Lower leg skin (tissue), 4 donors: ENCODE measurements at regions not wholly inside any gene's neighbourhood (a gene's known extent, or its start where the extent isn't known, plus 50 kb on each side); places are given as distances from the start of the nearest gene placed in this dataset.

ENCODE experiments used
- DNase-seq, 2 donors: peaks; one replicate each; pipeline ENCODE4 v3.0.0-alpha.2; 2019; ENCODE audit warnings: low spot score in 2 of 2
- H3K4me3 ChIP-seq: fragments of 200-600 bp; sonication (generic); 2 replicates; pipeline ENCODE4 v1.5.1; 2017; ENCODE audit warnings: mild to moderate bottlenecking, low read depth; ENCODE audit not compliant: poor library complexity, severe bottlenecking
- POLR2A ChIP-seq, 2 donors: fragments of 450-650 bp; IDR thresholded peaks; one replicate each; pipeline ENCODE4 v1.6.1; 2016 to 2017; ENCODE audit warnings: antibody characterized with exemption in 2 of 2, mild to moderate bottlenecking in 1 of 2, moderate library complexity in 1 of 2
- WGBS, 2 donors: methylation state at CpG; one replicate each; pipeline ENCODE4 v1.1.5; 2018; 5-methylcytosine and 5-hydroxymethylcytosine counted together
- intact Hi-C: fragments of 100-400 bp; cut with DNase I; formaldehyde crosslinking; loops from one replicate; pipeline ENCODE4 v1.15.0; 2023; ENCODE audit warnings: low total_unique reads
- TF ChIP-seq, protein P1 (sequence below), 3 donors: fragments of 450-650 bp; IDR thresholded peaks; one replicate each; pipeline ENCODE4 v1.5.1; 2016; ENCODE audit warnings: antibody characterized with exemption in 3 of 3, mild to moderate bottlenecking in 3 of 3, moderate library complexity in 2 of 3

DNA sequence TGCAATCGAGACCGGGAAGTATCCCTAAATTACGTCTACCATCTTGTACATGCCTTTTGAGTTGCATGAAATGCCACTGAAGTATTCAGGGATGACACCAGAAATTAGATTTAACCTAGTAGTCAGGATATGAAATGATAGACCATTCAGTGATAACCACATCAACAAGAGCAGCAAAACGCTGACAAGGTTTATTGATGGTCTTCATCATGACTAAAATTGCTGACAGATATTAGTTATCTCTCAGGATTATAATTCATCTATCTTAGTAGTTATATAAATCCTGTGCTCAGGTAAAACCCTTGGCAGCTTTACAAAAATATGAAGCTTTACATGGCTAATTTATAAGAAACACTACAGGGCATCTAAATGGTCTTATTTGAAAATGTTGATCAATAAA is 1104.7 kb downstream of the EFNA5 start:
- DNase-seq, result no peak
- no peak for TF ChIP-seq POLR2A (IDR thresholded peaks at IDR 0.05)
- TF ChIP-seq, protein P1, sequence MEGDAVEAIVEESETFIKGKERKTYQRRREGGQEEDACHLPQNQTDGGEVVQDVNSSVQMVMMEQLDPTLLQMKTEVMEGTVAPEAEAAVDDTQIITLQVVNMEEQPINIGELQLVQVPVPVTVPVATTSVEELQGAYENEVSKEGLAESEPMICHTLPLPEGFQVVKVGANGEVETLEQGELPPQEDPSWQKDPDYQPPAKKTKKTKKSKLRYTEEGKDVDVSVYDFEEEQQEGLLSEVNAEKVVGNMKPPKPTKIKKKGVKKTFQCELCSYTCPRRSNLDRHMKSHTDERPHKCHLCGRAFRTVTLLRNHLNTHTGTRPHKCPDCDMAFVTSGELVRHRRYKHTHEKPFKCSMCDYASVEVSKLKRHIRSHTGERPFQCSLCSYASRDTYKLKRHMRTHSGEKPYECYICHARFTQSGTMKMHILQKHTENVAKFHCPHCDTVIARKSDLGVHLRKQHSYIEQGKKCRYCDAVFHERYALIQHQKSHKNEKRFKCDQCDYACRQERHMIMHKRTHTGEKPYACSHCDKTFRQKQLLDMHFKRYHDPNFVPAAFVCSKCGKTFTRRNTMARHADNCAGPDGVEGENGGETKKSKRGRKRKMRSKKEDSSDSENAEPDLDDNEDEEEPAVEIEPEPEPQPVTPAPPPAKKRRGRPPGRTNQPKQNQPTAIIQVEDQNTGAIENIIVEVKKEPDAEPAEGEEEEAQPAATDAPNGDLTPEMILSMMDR (IDR thresholded peaks at IDR 0.05), result no peak
- intact Hi-C loops, result no loop called here
- 85 to 93% methylated on average over 4 of the region's 4 CpGs for WGBS, 2 donors
- H3K4me3 ChIP-seq, result no peak overlapping the region

DNA sequence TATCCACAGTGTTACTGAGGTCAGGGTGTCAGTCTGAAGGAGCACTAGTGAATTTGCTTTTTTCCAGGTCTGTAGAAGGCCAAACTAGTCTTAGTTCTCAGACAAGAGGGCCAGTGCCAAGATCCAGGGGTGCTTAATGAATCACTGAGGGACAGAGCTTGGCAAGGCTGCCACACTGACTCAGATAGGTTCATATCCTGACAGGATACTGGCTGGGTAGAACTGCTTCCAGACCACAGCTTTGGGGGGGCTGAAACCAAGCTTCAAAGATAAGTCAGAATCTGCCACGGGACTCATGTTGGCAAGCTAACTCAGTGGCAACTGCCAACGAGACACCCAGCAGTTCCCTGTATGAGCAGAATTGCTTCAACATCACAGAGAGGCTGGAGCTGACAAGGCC is 1125.4 kb downstream of the EFNA5 start:
- no peak for DNase-seq
- intact Hi-C loops, result no loop called here
- no peak overlapping the region for H3K4me3 ChIP-seq
- 56 to 61% methylated on average over 2 of the region's 2 CpGs for WGBS, 2 donors
- TF ChIP-seq, protein P1 (IDR thresholded peaks at IDR 0.05), result no peak
- TF ChIP-seq POLR2A (IDR thresholded peaks at IDR 0.05), result no peak

DNA sequence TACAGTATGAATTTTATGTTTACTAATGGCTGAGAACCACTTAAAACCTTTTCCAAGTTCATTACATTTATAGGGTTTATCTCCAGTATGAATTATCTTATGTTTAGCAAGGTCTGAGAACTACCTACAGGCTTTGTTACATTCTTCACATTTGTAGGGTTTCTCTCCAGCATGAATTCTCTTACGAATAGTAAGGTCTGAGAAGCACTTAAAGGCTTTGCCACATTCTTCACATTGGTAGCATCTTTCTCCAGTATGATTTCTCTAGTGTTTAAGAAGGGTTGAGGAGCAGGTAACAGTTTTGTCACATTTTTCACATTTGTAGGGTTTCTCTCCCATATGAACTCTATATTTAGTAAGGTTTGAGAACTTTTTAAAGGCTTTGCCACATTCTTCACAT is 1127.4 kb downstream of the EFNA5 start:
- no peak overlapping the region for H3K4me3 ChIP-seq
- WGBS, 2 donors, result 94 to 95% methylated on average over 1 of the region's 1 CpG
- intact Hi-C loops, result no loop called here
- no peak for TF ChIP-seq POLR2A (IDR thresholded peaks at IDR 0.05)
- TF ChIP-seq, protein P1 (IDR thresholded peaks at IDR 0.05), result no peak
- DNase-seq, result no peak

DNA sequence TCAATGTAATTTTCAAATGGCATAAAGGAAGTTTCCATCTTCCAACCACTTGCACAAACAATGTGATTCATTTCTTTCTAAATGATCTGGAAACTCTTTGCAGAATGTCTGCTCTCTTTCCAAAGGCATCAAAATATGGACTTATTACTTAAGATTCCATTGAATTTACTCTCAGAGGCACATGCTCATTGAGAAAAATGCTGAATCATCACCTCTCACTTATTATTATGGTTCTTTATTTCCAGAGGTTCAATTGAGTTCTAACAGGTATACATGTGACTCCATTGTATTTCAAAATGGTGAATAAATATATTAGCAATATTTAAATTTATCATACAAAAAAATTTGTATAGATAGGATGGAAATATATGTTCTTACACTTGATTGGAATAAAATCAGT is 1140.6 kb downstream of the EFNA5 start:
- no peak overlapping the region for H3K4me3 ChIP-seq
- DNase-seq, result no peak
- intact Hi-C loops, result no loop called here
- TF ChIP-seq POLR2A (IDR thresholded peaks at IDR 0.05), result no peak
- TF ChIP-seq, protein P1 (IDR thresholded peaks at IDR 0.05), result no peak

DNA sequence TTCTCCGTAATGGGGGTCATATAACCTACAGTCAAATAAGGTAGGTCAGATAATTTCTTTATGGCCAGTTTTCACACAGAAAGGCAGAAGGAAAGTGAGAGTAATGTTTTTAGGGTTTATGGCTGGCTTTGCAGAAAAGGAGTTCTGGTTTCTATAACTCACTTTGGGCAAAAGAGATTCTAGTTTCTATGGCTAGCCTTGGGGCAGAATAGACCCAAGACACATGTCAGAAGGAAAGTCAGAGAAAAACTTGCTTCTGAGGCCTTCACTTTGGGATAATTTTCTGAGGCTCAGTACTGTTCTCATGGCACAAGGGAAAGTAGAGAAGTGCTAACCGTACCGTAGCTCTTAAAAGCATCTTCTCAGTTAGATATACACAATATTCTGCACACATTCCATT is 1145.3 kb downstream of the EFNA5 start:
- WGBS, 2 donors, result 94 to 99% methylated on average over 3 of the region's 3 CpGs
- H3K4me3 ChIP-seq, result no peak overlapping the region
- DNase-seq, result no peak
- intact Hi-C loops, result no loop called here
- TF ChIP-seq POLR2A (IDR thresholded peaks at IDR 0.05), result no peak
- TF ChIP-seq, protein P1 (IDR thresholded peaks at IDR 0.05), result no peak

DNA sequence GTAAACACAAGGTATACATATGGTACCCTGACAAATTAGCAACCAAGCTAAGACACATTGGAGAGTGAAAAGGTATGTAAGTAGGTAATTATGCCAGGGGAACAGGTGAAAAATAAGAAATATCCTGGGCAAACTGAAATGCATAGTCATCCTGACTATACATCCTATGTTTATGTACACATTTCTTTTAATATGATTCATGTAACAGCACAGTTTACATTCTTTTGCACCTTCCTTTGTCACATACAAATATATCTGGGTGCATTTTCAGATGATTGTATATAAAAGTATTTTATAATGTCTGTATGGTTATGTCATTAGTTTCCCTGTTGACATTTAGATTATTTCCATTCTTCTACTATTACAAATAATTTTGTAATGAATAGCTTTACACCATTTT is 1146.9 kb downstream of the EFNA5 start:
- intact Hi-C loops, result no loop called here
- TF ChIP-seq POLR2A (IDR thresholded peaks at IDR 0.05), result no peak
- TF ChIP-seq, protein P1 (IDR thresholded peaks at IDR 0.05), result no peak
- no peak for DNase-seq
- H3K4me3 ChIP-seq, result no peak overlapping the region
